ENCODE measurements at regions not wholly inside any gene's neighbourhood (a gene's known extent, or its start where the extent isn't known, plus 50 kb on each side); places are given as distances from the start of the nearest gene placed in this dataset.
"Not testable (repeated sequence)": the region's sequence is repeated elsewhere in the genome, so short reads cannot be mapped to it uniquely, and the experiment has no call there.

DNA sequence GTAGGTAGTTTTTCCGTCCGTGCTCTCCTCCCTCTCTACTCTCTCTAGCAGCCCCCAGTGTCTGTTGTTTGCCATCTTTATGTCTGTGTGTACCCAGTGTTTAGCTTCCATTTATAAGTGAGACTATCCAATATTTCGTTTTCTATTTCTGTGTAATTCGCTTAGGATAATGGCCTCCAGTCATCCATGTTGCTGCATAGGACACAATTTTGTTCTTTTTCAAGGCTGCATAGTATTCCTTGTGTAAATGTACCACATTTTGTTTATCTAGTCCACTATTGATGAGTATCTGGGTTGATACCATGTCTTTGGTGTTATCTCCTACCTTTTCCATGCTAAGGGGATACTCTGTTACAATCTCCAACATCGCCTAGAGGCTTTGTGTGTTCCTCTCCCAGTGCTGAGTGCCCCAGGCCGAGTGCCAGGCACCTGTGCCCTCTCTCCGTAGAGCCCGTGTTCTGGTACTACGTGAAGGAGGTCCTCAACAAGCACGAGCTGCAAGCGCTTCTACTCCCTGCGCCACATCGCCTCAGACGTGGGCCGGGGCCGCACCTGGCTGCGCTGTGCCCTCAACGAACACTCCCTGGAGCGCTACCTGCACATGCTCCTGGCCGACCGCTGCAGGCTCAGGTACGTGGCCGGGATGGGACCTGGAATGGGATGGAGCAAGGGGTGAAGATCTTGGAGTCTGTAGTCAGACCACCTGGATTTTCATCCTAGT, 51.0 kb downstream of the NPIPB11 start:
- DNase-seq (ENCODE audit: extremely low read depth in 1 of 11, low read depth in 9 of 11, low spot score in 4 of 11), result not testable (repeated sequence)

DNA sequence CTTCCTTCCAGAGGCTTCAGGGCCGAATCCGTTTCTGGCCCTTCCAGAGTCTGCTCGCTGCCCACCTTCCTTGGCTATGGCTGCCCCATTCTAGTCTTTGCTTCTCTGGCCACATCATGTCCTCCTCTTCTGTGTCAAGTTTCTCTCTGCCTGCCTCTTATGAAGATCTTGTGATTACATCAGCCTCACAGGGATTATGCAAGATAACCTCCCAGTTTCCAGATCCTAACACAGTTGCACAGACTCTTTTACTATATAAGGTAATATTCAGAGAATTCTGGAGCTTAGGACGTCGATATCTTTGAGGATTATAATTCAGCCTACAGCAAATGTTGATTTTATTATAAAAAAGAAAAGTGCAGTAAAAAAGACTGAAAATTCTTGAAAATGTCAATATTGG, 52.1 kb downstream of the NPIPB11 start:
- DNase-seq (ENCODE audit: extremely low read depth in 1 of 11, low read depth in 9 of 11, low spot score in 4 of 11), result not testable (repeated sequence)

DNA sequence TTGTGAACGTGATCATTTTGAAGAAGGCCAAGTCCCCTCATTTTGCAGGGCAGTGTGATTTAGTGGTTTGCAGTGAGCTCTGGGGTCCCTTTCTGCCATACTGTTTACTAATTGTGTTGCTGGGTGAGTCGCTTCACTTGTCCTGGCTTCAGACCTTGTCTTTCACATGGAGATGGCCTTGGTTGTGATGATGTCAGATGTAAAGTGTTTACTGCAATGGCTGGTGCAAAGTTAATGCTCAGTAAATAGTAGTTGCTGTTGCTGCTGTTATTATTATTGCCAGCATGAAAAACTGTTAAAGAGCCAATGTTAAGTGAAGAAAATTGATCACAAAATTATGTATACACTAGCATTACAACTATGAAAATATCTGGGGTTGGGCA, 53.9 kb downstream of the NPIPB11 start:
- DNase-seq (ENCODE audit: extremely low read depth in 1 of 11, low read depth in 9 of 11, low spot score in 4 of 11), result not testable (repeated sequence)

DNA sequence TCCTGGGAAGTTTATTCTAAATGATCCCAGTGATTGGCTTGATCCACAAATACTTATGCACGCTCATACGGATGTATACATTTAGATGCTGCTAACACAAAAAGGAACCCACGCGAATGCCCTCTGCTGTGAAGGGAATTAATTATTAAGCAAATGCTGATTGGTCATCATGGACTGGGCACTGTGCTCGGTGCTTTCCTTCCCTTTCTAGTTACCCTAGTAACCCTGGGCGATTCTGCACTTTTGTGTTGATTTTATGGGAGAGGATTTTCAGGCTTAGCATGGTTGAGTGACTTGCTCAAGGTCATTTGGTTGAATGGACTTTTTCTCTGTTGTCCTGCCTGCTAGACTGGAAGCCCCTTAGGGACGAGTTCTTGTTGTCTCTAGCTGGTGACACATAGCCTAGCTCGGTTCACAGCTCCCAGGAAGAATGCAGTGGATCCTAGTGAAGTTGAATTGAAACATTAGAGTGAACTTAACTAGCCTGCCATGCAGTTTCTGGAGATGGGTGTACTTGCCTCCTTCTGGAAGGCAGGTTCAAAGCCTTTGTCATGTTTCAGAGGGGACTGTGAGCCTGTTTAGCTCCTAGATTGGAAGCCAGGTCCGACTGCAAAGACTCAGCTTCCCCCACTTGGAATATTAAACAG, 54.4 kb downstream of the NPIPB11 start:
- not testable (repeated sequence) for DNase-seq (ENCODE audit: extremely low read depth in 1 of 11, low read depth in 9 of 11, low spot score in 4 of 11)

DNA sequence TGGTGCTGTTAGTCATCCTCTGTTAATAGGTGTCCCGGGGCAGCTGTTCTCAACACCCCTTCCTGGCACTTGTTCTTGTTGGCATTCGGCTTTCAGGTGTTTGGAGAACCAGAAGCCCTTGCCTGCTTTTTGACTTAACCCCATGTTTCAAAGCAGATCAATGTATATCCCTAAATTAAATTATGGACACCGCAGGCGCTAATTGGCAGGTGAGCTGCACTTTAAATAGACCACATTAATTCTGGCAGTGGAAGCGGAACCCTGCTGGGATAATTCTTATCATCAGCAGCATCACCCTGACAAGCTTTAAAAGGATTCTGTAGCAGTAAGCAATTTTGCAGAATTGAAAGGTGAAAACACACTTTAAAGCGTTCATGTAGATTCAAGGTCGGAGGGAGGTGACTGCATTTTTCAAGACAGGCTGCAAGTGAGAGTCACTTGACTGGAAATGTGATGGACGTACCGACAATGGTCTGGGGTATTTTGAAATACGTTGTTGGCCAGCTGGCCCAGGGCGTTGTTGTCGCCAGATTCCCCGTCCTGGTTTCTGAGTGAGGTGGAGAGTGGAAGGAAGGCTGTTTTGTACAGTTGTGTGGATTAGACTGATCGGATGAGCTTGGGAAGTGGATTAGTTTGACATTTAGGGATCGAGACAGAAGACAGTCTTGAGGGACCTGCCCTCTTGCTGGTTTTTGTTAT, 55.1 kb downstream of the NPIPB11 start:
- not testable (repeated sequence) for DNase-seq (ENCODE audit: extremely low read depth in 1 of 11, low read depth in 9 of 11, low spot score in 4 of 11)

DNA sequence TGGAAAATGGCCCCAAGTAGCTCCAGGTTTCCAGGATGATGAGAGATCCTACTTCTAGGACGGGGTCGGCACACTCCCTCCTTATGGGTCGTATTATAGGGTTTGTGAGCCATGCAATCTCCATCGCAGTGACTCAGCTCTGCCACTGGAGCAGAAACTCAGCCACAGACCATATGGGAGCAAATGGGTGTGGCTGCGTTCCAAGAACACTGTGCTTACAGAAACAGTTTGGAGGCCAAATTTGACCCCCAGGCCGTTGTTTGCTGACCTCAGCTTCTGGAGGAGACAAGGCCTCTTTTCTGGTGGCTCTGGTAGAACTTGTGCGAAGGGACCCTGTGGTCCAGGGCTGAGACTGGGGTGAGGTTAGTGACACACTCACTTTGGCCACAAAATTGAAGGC, 56.5 kb downstream of the NPIPB11 start:
- DNase-seq (ENCODE audit: extremely low read depth in 1 of 11, low read depth in 9 of 11, low spot score in 4 of 11), result peak in 2 of 11 donors; percentile 7 to 14

DNA sequence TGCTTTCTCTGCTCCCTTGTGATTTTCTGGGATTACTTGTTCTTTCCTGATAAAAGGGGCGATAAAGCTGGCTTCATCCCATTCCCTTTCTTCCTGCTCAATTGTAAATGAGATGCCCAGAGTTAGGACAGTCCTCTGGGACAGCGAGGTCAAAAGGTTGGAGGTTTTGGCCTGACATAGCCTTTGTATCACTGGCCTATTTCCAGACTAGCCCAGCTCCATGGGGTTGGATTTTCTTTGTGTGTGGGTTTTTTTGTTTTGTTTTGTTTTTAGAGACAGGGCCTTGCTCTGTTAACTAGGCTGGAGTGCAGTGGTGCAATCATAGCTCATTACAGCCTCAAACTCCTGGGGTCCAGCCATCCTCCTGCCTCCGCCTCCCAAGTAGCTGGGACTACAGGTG, 57.8 kb downstream of the NPIPB11 start:
- not testable (repeated sequence) for DNase-seq (ENCODE audit: extremely low read depth in 1 of 11, low read depth in 9 of 11, low spot score in 4 of 11)

DNA sequence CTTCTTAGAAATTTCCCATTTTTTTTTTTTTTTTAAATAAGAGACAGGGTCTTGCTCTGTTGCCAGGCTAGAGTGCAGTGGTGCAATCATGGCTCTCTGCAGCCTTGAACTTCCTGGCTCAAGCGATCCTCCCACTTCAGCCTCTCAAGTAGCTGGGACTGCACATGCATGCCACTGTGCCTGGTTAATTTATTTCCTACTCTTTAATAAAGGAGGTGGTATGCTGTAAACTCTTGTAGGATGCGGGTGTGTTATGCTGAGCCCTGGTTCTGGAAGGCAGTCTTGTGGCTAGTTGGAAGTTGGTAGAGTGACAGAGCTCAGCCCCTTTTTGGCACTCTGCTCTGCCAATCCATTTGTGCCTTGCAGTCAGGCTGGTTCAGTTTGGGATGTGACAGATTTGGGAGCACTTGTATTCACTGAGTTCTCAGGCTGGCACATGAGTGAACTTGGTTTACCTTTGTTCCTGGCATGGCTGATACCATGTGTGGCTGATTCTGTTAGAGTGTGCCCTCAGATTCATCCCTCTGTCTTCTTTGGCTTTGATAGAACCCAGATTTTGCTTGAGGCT, 58.3 kb downstream of the NPIPB11 start:
- DNase-seq (ENCODE audit: extremely low read depth in 1 of 11, low read depth in 9 of 11, low spot score in 4 of 11), result not testable (repeated sequence)

DNA sequence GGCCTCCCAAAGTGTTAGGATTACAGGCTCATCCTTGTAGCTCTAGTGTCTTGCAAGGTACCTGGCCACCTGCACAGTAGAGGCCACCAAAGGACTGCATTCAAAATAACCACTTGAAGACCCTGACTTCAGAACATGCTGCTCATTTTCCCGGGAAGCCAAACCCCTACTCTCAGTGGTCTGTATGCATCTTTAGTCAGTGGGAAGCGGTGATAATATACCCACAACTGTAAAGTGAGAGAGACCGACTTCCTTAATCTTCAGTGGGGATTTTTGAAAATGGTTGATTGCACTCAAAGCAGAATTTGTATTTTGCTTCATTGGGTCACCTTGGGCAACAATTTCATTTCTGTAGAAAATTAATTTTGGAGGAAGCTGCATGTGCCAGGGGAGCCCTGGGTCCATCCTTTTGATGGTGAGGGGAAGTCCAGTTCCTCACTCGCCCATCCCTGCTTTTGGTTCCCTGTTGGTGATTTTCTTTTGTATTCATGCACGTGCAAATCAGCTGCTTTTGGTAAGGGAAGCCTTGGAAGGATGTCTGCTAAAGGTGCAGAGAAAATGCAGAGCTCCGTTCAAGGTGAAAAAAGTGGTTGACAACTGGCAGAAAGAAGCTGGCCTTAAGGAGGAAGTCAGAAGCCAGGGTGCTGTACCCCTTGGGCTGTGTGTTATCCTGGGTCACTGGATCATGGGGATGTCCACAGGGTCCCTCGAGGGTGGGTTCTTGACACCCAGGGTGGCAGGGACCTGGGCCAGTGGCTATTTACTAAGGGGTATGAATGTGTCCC, 59.5 kb downstream of the NPIPB11 start:
- DNase-seq (ENCODE audit: extremely low read depth in 1 of 11, low read depth in 9 of 11, low spot score in 4 of 11), result not testable (repeated sequence)

DNA sequence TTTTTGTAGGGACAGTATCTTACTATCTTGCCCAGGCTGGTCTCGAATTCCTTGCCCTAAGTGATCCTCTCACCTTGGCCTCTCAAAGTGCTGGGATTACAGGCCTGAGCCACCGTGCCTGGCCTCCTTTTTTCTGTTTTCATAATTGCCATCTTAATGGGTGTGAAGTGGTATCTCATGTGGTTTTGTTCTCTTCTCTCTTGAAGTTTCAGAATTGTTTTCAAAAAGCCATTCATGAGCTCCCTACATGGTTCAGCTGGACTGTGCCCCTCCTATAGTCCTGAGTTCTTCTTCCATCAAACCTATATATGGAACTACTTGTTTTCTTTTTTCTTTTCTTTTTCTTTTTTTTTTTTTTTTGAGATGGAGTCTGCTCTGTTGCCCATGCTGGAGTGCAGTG, 60.3 kb downstream of the NPIPB11 start:
- DNase-seq (ENCODE audit: extremely low read depth in 1 of 11, low read depth in 9 of 11, low spot score in 4 of 11), result not testable (repeated sequence)

DNA sequence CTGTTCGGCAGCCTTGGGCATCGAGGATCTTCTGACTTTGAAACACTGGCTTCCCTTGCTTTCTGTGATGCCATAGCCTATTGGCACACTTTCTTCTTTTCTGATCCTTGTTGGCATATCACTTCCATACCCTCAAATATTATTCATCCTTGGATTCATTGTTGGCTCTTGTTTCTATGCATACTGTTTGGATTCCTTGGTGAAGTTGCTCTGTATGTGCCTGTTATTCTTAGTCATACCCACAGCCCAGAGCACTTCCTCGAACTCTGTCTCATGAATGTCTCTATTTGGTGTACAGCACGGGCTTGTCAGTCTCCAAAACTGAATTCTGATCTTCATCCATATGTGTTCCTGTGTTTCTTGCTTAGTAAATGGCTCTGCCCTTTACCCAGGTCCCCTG, 63.6 kb downstream of the NPIPB11 start:
- DNase-seq (ENCODE audit: extremely low read depth in 1 of 11, low read depth in 9 of 11, low spot score in 4 of 11), result not testable (repeated sequence)

DNA sequence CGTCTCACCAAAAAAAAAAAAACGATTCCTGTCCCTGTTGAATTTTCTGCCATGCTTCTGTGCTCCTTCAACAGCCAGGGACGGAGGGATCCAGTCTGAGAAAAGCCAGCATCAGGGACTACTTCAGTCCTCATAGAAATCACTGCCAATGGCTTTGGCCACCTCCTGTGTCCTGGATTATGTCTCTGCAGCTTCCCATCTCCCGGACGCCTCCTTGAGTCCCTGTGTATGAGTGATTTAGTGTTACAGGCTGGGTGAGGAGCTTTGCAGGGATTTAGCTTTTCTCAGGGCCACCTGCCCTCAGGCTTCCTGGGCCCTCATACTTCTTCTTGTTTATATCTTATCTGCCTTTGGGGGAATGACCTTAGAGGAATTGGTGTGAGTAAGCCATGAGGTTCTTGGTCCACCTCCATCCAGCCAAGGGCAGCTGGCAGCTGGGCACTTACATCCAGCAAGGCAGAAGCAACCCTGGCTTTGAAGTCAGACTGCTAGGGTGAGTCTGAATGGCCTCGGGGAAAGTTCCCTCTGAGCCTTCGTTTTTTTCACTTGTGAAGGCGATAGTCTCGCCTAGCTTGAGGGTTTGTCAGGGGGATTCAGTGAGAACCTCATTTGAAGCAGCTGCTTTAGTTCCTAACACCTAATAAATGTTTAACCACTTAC, 65.6 kb downstream of the NPIPB11 start:
- DNase-seq (ENCODE audit: extremely low read depth in 1 of 11, low read depth in 9 of 11, low spot score in 4 of 11), result not testable (repeated sequence)

DNA sequence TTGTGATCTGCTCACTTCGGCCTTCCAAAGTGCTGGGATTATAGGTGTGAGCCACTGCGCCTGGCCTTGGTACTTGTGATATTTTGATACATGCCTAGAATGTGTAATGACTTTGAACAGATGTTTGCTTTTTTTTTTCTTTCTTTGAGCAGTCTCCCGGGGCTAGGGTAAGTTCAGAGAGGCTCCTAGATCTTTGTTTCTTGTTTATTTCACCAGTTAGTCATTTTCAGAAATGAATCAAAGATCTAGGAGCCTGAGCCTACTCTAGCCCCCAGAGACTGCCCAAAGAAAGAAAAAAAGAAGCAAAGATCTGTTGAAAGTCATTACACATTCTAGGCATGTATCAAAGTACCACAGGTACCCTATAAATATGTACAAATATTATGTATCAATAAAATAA, 66.3 kb downstream of the NPIPB11 start:
- DNase-seq (ENCODE audit: extremely low read depth in 1 of 11, low read depth in 9 of 11, low spot score in 4 of 11), result not testable (repeated sequence)

DNA sequence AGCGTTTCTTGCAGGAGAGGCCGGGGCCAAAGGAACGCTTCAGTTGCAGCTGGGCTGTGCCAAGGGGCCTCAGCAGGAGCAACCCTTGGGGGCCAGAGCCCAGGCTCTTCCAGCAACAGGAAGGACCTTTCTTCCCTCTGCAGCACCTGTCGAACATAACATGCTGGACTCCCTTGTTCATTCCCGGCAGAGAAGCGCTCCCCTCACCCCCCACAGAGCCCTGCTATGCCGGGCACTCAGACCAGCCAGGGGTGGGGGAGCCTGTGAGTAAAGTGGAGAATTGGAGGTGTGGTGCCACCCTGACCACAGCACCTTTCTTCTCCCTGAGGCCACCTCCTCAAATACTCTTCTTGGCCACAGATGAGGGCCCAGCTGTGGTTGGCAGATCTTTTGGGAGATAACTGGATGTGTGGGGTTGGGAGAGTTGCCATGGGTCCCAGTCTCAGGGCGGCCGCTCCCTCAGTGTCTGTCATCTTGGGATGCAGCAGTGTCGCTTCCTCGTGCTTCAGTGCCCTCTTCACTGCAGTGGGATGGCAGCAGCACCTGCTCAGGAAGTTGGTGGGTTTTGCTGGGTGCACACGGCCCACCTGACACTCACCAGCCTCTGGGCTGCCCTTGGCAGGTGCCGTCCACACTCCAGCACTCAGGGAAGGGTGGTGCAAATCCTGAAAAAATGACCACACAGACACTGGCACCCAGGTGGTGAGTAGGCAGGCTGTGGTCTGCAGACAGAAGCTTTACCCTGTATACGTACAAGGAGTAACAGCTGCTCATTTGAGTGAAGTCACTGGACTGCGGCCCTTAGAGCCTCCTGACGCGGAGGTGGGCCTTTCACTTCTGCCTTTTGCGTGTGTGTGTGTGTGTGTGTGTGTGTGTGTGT, 67.5 kb downstream of the NPIPB11 start:
- not testable (repeated sequence) for DNase-seq (ENCODE audit: extremely low read depth in 1 of 11, low read depth in 9 of 11, low spot score in 4 of 11)

DNA sequence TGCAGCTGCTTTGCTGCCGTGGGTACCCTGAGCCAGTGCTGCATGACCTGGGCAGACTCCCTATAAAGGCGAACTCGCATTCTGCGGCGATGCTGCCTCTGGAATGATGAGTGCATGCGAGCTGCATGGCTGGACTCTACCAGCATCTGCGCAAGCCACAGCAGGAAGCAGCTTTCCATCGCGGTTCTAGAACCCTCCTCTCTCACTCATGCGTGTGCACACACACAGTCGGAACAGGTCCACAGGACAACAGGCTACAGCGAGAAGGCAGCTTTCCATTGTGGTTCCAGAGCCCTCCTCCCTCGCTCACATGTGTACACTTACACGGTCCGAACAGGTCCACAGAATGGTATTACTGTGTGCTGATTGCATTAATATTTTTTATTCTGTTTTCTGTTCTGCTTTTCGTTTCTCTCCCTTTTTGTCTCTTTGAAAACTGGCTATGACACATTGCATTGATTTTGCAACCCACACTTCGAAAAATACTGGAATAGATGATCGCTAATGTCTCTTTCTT, 69.1 kb downstream of the NPIPB11 start:
- DNase-seq (ENCODE audit: extremely low read depth in 1 of 11, low read depth in 9 of 11, low spot score in 4 of 11), result not testable (repeated sequence)

DNA sequence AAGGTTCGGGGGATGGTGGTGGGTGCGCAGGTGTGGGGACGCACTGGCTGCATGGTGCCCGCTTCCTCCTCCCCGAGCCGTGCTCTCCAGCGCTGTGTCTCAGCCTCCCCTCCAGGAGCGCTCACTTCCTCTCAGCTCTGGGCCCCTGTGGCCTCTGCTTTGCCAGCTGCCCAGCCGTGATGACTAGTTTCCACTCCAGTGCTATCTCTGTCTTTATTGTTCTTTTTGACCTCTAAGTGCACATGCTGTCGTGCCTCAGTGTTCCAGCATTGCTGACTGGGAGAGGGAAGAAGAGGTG, 71.0 kb downstream of the NPIPB11 start:
- DNase-seq (ENCODE audit: extremely low read depth in 1 of 11, low read depth in 9 of 11, low spot score in 4 of 11), result not testable (repeated sequence)

DNA sequence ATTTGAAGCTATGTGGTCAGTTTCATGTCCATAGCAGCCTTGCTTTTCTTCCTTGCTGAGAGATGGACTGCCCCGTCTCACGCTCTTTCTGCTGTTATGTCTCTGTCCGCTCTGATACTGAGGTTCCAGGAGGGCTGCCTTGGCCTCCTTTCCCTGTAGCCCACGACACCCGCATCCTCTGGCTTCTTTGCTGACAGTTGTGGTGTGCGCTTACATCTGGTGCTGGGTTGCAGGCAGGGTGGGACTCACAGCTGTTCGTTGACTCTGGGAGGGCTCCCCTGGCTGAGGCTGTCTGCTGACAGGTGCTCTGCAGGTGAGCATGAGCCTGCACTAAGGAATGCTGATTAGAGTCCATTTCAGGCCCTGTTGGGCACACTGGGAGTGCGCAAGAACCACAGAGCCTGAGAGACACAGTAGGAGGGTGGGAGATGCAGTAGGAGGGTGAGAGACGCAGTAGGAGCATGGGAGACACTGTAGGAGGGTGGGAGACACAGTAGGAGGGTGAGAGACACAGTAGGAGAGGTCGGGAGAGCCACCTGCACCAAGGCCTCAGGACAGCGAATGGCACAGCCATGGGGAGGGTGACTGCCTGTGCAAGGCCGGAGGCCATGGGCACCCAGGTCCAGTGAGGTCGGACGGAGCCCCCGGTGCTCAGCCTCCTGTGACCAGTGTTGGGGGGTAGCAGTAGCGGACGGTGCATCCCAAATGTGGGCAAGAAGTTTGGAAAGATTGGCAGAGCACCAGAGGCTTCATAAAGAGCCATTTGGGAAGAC, 71.5 kb downstream of the NPIPB11 start:
- not testable (repeated sequence) for DNase-seq (ENCODE audit: extremely low read depth in 1 of 11, low read depth in 9 of 11, low spot score in 4 of 11)
